ENCODE measurements at regions not wholly inside any gene's neighbourhood (a gene's known extent, or its start where the extent isn't known, plus 50 kb on each side); places are given as distances from the start of the nearest gene placed in this dataset.

- CTCF ChIA-PET = no interaction called here
Measured at GRCh38 chr20:62587757-62588402, 54.4 kb upstream of the SLCO4A1 start.

More at GRCh38 chr20:62587757-62588402, 54.4 kb upstream of the SLCO4A1 start:
- Histone ChIP-seq H3K9me3 (ENCODE audit: control insufficient read depth in 1 of 2, insufficient read depth in 1 of 2, low read depth in 1 of 2, low read length in 2 of 2) (no peaks in the 10 kb centered on the region), H3K9me2 (ENCODE audit: insufficient read depth) (no peaks in the 10 kb centered on the region), H3K27ac (ENCODE audit: low read depth, low read length) (no peak overlapping the region), H3K4me3 (replicated peaks in 1 of 2; ENCODE audit: low read depth in 1 of 2, low read length in 2 of 2) (no peak overlapping the region), H3K27me3 (ENCODE audit: insufficient read depth, low read length) (peaks cover 4% of the 10 kb centered on the region; the same call in 1 of the 2 replicates), H3K36me3 (ENCODE audit: control insufficient read depth in 1 of 2, insufficient read depth in 2 of 2, low read length in 2 of 2) (no peaks in the 10 kb centered on the region), H3K4me1 (ENCODE audit: control insufficient read depth in 1 of 2, insufficient read depth in 2 of 2, low read length in 2 of 2) (peaks cover 0 to 15% of the 10 kb centered on the region in 2 experiments; a peak in 2 of 4 replicates), H3K4me2 (ENCODE audit: low read length) (no peak overlapping the region), H3K9ac (ENCODE audit: low read length) (no peak overlapping the region), H3K79me2 (ENCODE audit: insufficient read depth, low read length) (no peaks in the 10 kb centered on the region), H2AFZ (ENCODE audit: low read depth, low read length, poor library complexity, severe bottlenecking) (no peak overlapping the region), H4K20me1 (ENCODE audit: insufficient read depth) (no peaks in the 10 kb centered on the region)
- no peak for TF ChIP-seq JUND (IDR thresholded peaks at IDR 0.05)
- TF ChIP-seq CEBPB (IDR thresholded peaks at IDR 0.05; ENCODE audit: low read depth) = no peak
- TF ChIP-seq TCF7L2 (IDR thresholded peaks at IDR 0.05; ENCODE audit: borderline replicate concordance, extremely low read depth, insufficient read depth, insufficient read length) = no peak
- TF ChIP-seq SIN3A (IDR thresholded peaks at IDR 0.05; ENCODE audit: low read depth) = no peak
- TF ChIP-seq ELF1 (IDR thresholded peaks at IDR 0.05; ENCODE audit: borderline replicate concordance, low read depth) = no peak
- TF ChIP-seq YY1 (IDR thresholded peaks at IDR 0.05; ENCODE audit: extremely low read depth, insufficient replicate concordance, low read depth, low read length) = no peak
- no peak for TF ChIP-seq EZH2 (IDR thresholded peaks at IDR 0.05)
- TF ChIP-seq CBX3 (IDR thresholded peaks at IDR 0.05; ENCODE audit: low read depth) = no peak
- no peak for TF ChIP-seq EGR1 (IDR thresholded peaks at IDR 0.05; ENCODE audit: low read depth)
- TF ChIP-seq ZFX (IDR thresholded peaks at IDR 0.05) = no peak
- TF ChIP-seq REST (IDR thresholded peaks at IDR 0.05; ENCODE audit: low read depth) = no peak; the same call in 1 of the 2 replicates
- TF ChIP-seq MAX (IDR thresholded peaks at IDR 0.05) = no peak
- TF ChIP-seq SP1 (IDR thresholded peaks at IDR 0.05; ENCODE audit: low read depth) = no peak
- no peak for TF ChIP-seq CTCF (IDR thresholded peaks at IDR 0.05 in 2 of 3, conservative IDR thresholded peaks at IDR 0.05 in 1 of 3; ENCODE audit: borderline replicate concordance in 1 of 3, insufficient read depth in 1 of 3, low read depth in 2 of 3, low read length in 2 of 3)
- TF ChIP-seq ATF3 (IDR thresholded peaks at IDR 0.05) = no peak
- TF ChIP-seq RAD21 (IDR thresholded peaks at IDR 0.05; ENCODE audit: low read depth) = no peak
- no peak for TF ChIP-seq EZH2phosphoT487 (IDR thresholded peaks at IDR 0.05; ENCODE audit: borderline replicate concordance)
- no peak for TF ChIP-seq ZNF274 (IDR thresholded peaks at IDR 0.05; ENCODE audit: low read depth, low read length)
- no peak for TF ChIP-seq FOSL1 (IDR thresholded peaks at IDR 0.05; ENCODE audit: low read depth)
- TF ChIP-seq POLR2A (IDR thresholded peaks at IDR 0.05; ENCODE audit: borderline replicate concordance, extremely low read depth, insufficient read depth, insufficient read length) = no peak
- BruUV-seq (replicated peaks) = no TSS peak
- intact Hi-C loops (cut with micrococcal nuclease) = no loop called here
- no peak for DNase-seq (ENCODE audit: low read depth, low spot score)
- ATAC-seq = no peak
- ChIA-PET POLR2A (no interaction called here), RAD21 (ENCODE audit: low non-redundant PET in 1 of 2, low total read pairs in 2 of 2, uncharacterized antibody in 2 of 2, unreplicated experiment in 2 of 2) (no interaction called here)
